Muscle of leg (tissue), 3 donors: ENCODE measurements at regions not wholly inside any gene's neighbourhood (a gene's known extent, or its start where the extent isn't known, plus 50 kb on each side); places are given as distances from the start of the nearest gene placed in this dataset.

ENCODE experiments used
- DNase-seq: peaks from one replicate; pipeline ENCODE4 v3.0.0; 2013
- H3K27ac ChIP-seq: one replicate; pipeline ENCODE4 v1.5.1; 2013; ENCODE audit warnings: mild to moderate bottlenecking, low read length, control low read depth
- H3K27me3 ChIP-seq: one replicate; pipeline ENCODE4 v1.6.1; 2013; ENCODE audit warnings: low read length; ENCODE audit not compliant: control insufficient read depth, insufficient read depth
- H3K36me3 ChIP-seq: one replicate; pipeline ENCODE4 v1.6.1; 2013; ENCODE audit warnings: low read length; ENCODE audit not compliant: control insufficient read depth, insufficient read depth
- H3K4me1 ChIP-seq: one replicate; pipeline ENCODE4 v1.6.1; 2013; ENCODE audit warnings: low read length; ENCODE audit not compliant: control insufficient read depth, insufficient read depth
- H3K4me3 ChIP-seq: one replicate; pipeline ENCODE4 v1.5.1; 2013; ENCODE audit warnings: low read length, control low read depth
- H3K9me3 ChIP-seq: replicated peaks from 2 replicates; pipeline ENCODE4 v1.6.1; 2013; ENCODE audit warnings: low read depth, low read length; ENCODE audit not compliant: control insufficient read depth
- WGBS: methylation state at CpG from one replicate; pipeline ENCODE4 v1.1.5; 2013; ENCODE audit warnings: missing lambda C conversion rate; ENCODE audit not compliant: insufficient coverage; 5-methylcytosine and 5-hydroxymethylcytosine counted together

GRCh38 chr5:167576126-167576525, 715.3 kb upstream of the WWC1 start:
- no peak overlapping the region for H3K4me3 ChIP-seq
- peaks cover 4% of the 10 kb centered on the region for H3K4me1 ChIP-seq
- peaks cover 16% of the 10 kb centered on the region for H3K27me3 ChIP-seq
- no peaks in the 10 kb centered on the region for H3K9me3 ChIP-seq
- DNase-seq = peak; percentile 19
- WGBS = no CpG with 5 or more reads among the region's 2 CpGs
- H3K36me3 ChIP-seq = no peaks in the 10 kb centered on the region
- no peak overlapping the region for H3K27ac ChIP-seq

GRCh38 chr5:167576897-167577296, 714.5 kb upstream of the WWC1 start:
- H3K27me3 ChIP-seq = peaks cover 16% of the 10 kb centered on the region
- no peaks in the 10 kb centered on the region for H3K9me3 ChIP-seq
- H3K4me1 ChIP-seq = peaks cover 4% of the 10 kb centered on the region
- no peak for DNase-seq
- 57% methylated on average over 4 of the region's 4 CpGs for WGBS
- no peak overlapping the region for H3K4me3 ChIP-seq
- H3K36me3 ChIP-seq = no peaks in the 10 kb centered on the region
- H3K27ac ChIP-seq = no peak overlapping the region

GRCh38 chr5:167577616-167578015, 713.8 kb upstream of the WWC1 start:
- Histone ChIP-seq H3K4me3 (no peak overlapping the region), H3K27me3 (peaks cover 16% of the 10 kb centered on the region), H3K36me3 (no peaks in the 10 kb centered on the region), H3K27ac (no peak overlapping the region), H3K4me1 (peaks cover 4% of the 10 kb centered on the region), H3K9me3 (no peaks in the 10 kb centered on the region)
- no peak for DNase-seq
- WGBS = 100% methylated on average over 1 of the region's 8 CpGs

- H3K9me3 ChIP-seq = no peaks in the 10 kb centered on the region
- no peak overlapping the region for H3K27ac ChIP-seq
- peaks cover 9% of the 10 kb centered on the region for H3K27me3 ChIP-seq
- DNase-seq = no peak
- no peak overlapping the region for H3K4me3 ChIP-seq
- whole genome bisulfite sequencing = 56% methylated on average over 3 of the region's 6 CpGs
- H3K4me1 ChIP-seq = no peaks in the 10 kb centered on the region
- H3K36me3 ChIP-seq = no peaks in the 10 kb centered on the region
Observed at GRCh38 chr5:167578977-167579692, 712.3 kb upstream of the WWC1 start.

GRCh38 chr5:167579693-167580055, 711.8 kb upstream of the WWC1 start:
- no peak overlapping the region for H3K4me3 ChIP-seq
- H3K9me3 ChIP-seq = no peaks in the 10 kb centered on the region
- H3K36me3 ChIP-seq = no peaks in the 10 kb centered on the region
- H3K27me3 ChIP-seq = peaks cover 6% of the 10 kb centered on the region
- WGBS = 20% methylated on average over 1 of the region's 5 CpGs
- peak; percentile 35 for DNase-seq
- no peak overlapping the region for H3K27ac ChIP-seq
- H3K4me1 ChIP-seq = no peaks in the 10 kb centered on the region

GRCh38 chr5:167580608-167581007, 710.8 kb upstream of the WWC1 start:
- Histone ChIP-seq H3K36me3 (no peaks in the 10 kb centered on the region), H3K4me3 (no peak overlapping the region), H3K4me1 (no peaks in the 10 kb centered on the region), H3K27me3 (peaks cover 3% of the 10 kb centered on the region), H3K27ac (no peak overlapping the region), H3K9me3 (no peaks in the 10 kb centered on the region)
- DNase-seq = no peak
- WGBS = 96% methylated on average over 11 of the region's 13 CpGs

GRCh38 chr5:167582283-167582682, 709.2 kb upstream of the WWC1 start:
- DNase-seq = peak; percentile 54
- WGBS = no CpG with 5 or more reads among the region's 2 CpGs

GRCh38 chr5:167582886-167583285, 708.6 kb upstream of the WWC1 start:
- H3K27me3 ChIP-seq = no peaks in the 10 kb centered on the region
- no peaks in the 10 kb centered on the region for H3K36me3 ChIP-seq
- no peak overlapping the region for H3K4me3 ChIP-seq
- WGBS = 29% methylated on average over 1 of the region's 6 CpGs
- H3K4me1 ChIP-seq = no peaks in the 10 kb centered on the region
- DNase-seq = peak; percentile 81
- H3K27ac ChIP-seq = no peak overlapping the region
- no peaks in the 10 kb centered on the region for H3K9me3 ChIP-seq

More at GRCh38 chr5:167582283-167582682, 709.2 kb upstream of the WWC1 start:
- H3K4me3 ChIP-seq = no peak overlapping the region
- no peaks in the 10 kb centered on the region for H3K36me3 ChIP-seq
- no peaks in the 10 kb centered on the region for H3K4me1 ChIP-seq
- peaks cover 3% of the 10 kb centered on the region for H3K27me3 ChIP-seq
- no peak overlapping the region for H3K27ac ChIP-seq
- H3K9me3 ChIP-seq = no peaks in the 10 kb centered on the region

- no peaks in the 10 kb centered on the region for H3K36me3 ChIP-seq
Observed at GRCh38 chr5:167585184-167585583, 706.3 kb upstream of the WWC1 start.

GRCh38 chr5:167587772-167588437, 703.5 kb upstream of the WWC1 start:
- Histone ChIP-seq H3K27ac (no peak overlapping the region), H3K27me3 (no peaks in the 10 kb centered on the region), H3K4me1 (no peaks in the 10 kb centered on the region), H3K4me3 (no peak overlapping the region), H3K36me3 (no peaks in the 10 kb centered on the region), H3K9me3 (no peaks in the 10 kb centered on the region)
- no CpG with 5 or more reads among the region's 5 CpGs for WGBS
- no peak for DNase-seq

More at GRCh38 chr5:167585184-167585583, 706.3 kb upstream of the WWC1 start:
- Histone ChIP-seq H3K27ac (no peak overlapping the region), H3K4me3 (no peak overlapping the region), H3K27me3 (no peaks in the 10 kb centered on the region), H3K4me1 (no peaks in the 10 kb centered on the region), H3K9me3 (no peaks in the 10 kb centered on the region)
- WGBS = no CpG with 5 or more reads among the region's 2 CpGs
- DNase-seq = no peak
